Endothelial cell of umbilical vein (primary cell): ENCODE measurements at regions not wholly inside any gene's neighbourhood (a gene's known extent, or its start where the extent isn't known, plus 50 kb on each side); places are given as distances from the start of the nearest gene placed in this dataset.

ENCODE experiments used
- CTCF ChIP-seq, 2 donors: IDR thresholded peaks; 1 replicate in 1 of 2; 2 replicates in 1 of 2; pipeline ENCODE4 v1.5.1; 2011; ENCODE audit warnings: low read length in 2 of 2, mild to moderate bottlenecking in 2 of 2, moderate library complexity in 2 of 2, control low read depth in 1 of 2, inconsistent platforms in 1 of 2, low read depth in 1 of 2; ENCODE audit not compliant: insufficient read depth in 1 of 2; ENCODE audit errors: extremely low read depth in 1 of 2
- EZH2 ChIP-seq: IDR thresholded peaks from 2 replicates; pipeline ENCODE4 v1.6.1; 2012; ENCODE audit warnings: borderline replicate concordance, low read depth, mild to moderate bottlenecking, moderate library complexity, low read length, inconsistent platforms; ENCODE audit not compliant: severe bottlenecking
- POLR2A ChIP-seq: IDR thresholded peaks from 2 replicates; pipeline ENCODE4 v1.6.1; 2012; ENCODE audit warnings: low read depth, mild to moderate bottlenecking, control low read depth, low read length
- POLR2AphosphoS5 ChIP-seq: IDR thresholded peaks from 2 replicates; pipeline ENCODE4 v1.6.1; 2012; ENCODE audit warnings: low read depth, mild to moderate bottlenecking, control low read depth, low read length, moderate library complexity; ENCODE audit not compliant: insufficient read depth

GRCh38 chr3:64783200-64783599 is 95.4 kb upstream of the ADAMTS9 start:
- TF ChIP-seq CTCF (IDR thresholded peaks at IDR 0.05; ENCODE audit: extremely low read depth in 1 of 2, insufficient read depth in 1 of 2, low read depth in 1 of 2, low read length in 2 of 2), result no peak
- TF ChIP-seq EZH2, result no peak
- TF ChIP-seq POLR2AphosphoS5, result no peak
- no peak for TF ChIP-seq POLR2A
